ENCODE measurements at regions not wholly inside any gene's neighbourhood (a gene's known extent, or its start where the extent isn't known, plus 50 kb on each side); places are given as distances from the start of the nearest gene placed in this dataset.
"Not testable (repeated sequence)": the region's sequence is repeated elsewhere in the genome, so short reads cannot be mapped to it uniquely, and the experiment has no call there.

GRCh38 chr16:27641734-27642415, 91.9 kb downstream of the KATNIP start:
- H3K36me3 ChIP-seq (ENCODE audit: insufficient read depth, low read length); H3K27me3 Mint-ChIP-seq; H3K9me3 Mint-ChIP-seq; POLR2A ChIA-PET; H3K27ac Mint-ChIP-seq; H3K27ac ChIP-seq (ENCODE audit: low read depth, low read length); CTCF ChIA-PET; H3K4me1 ChIP-seq (ENCODE audit: insufficient read depth, low read length); H3K4me3 Mint-ChIP-seq; H3K9me3 ChIP-seq (ENCODE audit: low read length); H3K27me3 ChIP-seq (ENCODE audit: insufficient read depth, low read length, poor library complexity, severe bottlenecking); DNase-seq; H3K4me3 ChIP-seq (ENCODE audit: low read length); H3K4me1 Mint-ChIP-seq: not testable (repeated sequence)
- H3K36me3 Mint-ChIP-seq: peaks cover 6 to 31% (median 9%) of the 10 kb centered on the region in 3 donors

- no peaks in the 10 kb centered on the region for H3K27me3 ChIP-seq (ENCODE audit: insufficient read depth, low read length, poor library complexity, severe bottlenecking)
- no peak overlapping the region for H3K4me3 ChIP-seq (ENCODE audit: low read length)
- no peaks in the 10 kb centered on the region for H3K9me3 ChIP-seq (ENCODE audit: low read length)
- Mint-ChIP-seq H3K27me3 (no peaks in the 10 kb centered on the region), H3K4me1 (no peaks in the 10 kb centered on the region), H3K4me3 (no peak overlapping the region), H3K9me3 (peaks cover 0 to 2% (median 0%) of the 10 kb centered on the region in 5 donors), H3K27ac (no peak overlapping the region), H3K36me3 (peaks cover 5 to 25% (median 6%) of the 10 kb centered on the region in 3 donors)
- no peaks in the 10 kb centered on the region for H3K36me3 ChIP-seq (ENCODE audit: insufficient read depth, low read length)
- no peak for DNase-seq
- POLR2A ChIA-PET: no interaction called here
- H3K27ac ChIP-seq (ENCODE audit: low read depth, low read length): no peak overlapping the region
- CTCF ChIA-PET: no interaction called here
- no peaks in the 10 kb centered on the region for H3K4me1 ChIP-seq (ENCODE audit: insufficient read depth, low read length)
Observed at GRCh38 chr16:27642756-27643155, 92.8 kb downstream of the KATNIP start.

GRCh38 chr16:27644165-27644564, 94.2 kb downstream of the KATNIP start:
- Histone ChIP-seq H3K4me1 (ENCODE audit: insufficient read depth, low read length) (no peaks in the 10 kb centered on the region), H3K27me3 (ENCODE audit: insufficient read depth, low read length, poor library complexity, severe bottlenecking) (no peaks in the 10 kb centered on the region), H3K9me3 (ENCODE audit: low read length) (no peaks in the 10 kb centered on the region), H3K36me3 (ENCODE audit: insufficient read depth, low read length) (no peaks in the 10 kb centered on the region), H3K4me3 (ENCODE audit: low read length) (no peak overlapping the region), H3K27ac (ENCODE audit: low read depth, low read length) (no peak overlapping the region)
- Mint-ChIP-seq H3K9me3 (peaks cover 0 to 2% (median 0%) of the 10 kb centered on the region in 5 donors), H3K4me1 (no peaks in the 10 kb centered on the region), H3K27ac (no peak overlapping the region), H3K27me3 (no peaks in the 10 kb centered on the region), H3K4me3 (no peak overlapping the region), H3K36me3 (peaks cover 5 to 27% (median 8%) of the 10 kb centered on the region in 3 donors)
- POLR2A ChIA-PET: no interaction called here
- CTCF ChIA-PET: no interaction called here
- DNase-seq: no peak

DNA sequence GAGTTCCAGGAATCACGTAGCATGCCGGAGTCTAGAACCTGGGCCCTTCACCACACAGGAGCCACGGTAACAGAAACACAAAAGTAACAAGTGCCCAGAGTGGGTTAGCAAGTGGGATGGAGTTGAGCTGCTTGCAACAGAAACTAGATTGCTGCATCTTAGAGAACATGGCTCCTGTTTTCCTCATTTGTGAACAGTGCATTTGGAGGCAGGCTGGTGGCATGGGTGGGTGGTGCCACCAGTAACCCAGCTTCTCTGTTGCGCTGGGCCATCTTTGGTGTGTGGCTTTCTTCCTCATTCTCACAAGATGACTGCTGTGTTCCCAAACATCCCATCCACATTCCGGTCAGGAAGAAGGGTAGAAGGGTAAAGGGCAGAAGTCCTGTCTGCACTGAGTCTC, 95.5 kb downstream of the KATNIP start:
- H3K9me3 ChIP-seq (ENCODE audit: low read length): no peaks in the 10 kb centered on the region
- Mint-ChIP-seq H3K27ac (peak overlapping the region in 1 of 8 donors; percentile 47), H3K9me3 (peaks cover 0 to 2% (median 0%) of the 10 kb centered on the region in 5 donors), H3K4me1 (no peaks in the 10 kb centered on the region), H3K27me3 (no peaks in the 10 kb centered on the region), H3K36me3 (peaks cover 5 to 28% (median 10%) of the 10 kb centered on the region in 3 donors), H3K4me3 (peak overlapping the region in 1 of 7 donors; percentile 8)
- ChIA-PET CTCF (no interaction called here), POLR2A (no interaction called here)
- H3K4me1 ChIP-seq (ENCODE audit: insufficient read depth, low read length): no peaks in the 10 kb centered on the region
- no peak overlapping the region for H3K27ac ChIP-seq (ENCODE audit: low read depth, low read length)
- H3K27me3 ChIP-seq (ENCODE audit: insufficient read depth, low read length, poor library complexity, severe bottlenecking): no peaks in the 10 kb centered on the region
- no peak overlapping the region for H3K4me3 ChIP-seq (ENCODE audit: low read length)
- no peaks in the 10 kb centered on the region for H3K36me3 ChIP-seq (ENCODE audit: insufficient read depth, low read length)
- DNase-seq: no peak

GRCh38 chr16:27646806-27647205, 96.9 kb downstream of the KATNIP start:
- Histone ChIP-seq H3K4me3 (ENCODE audit: low read length) (no peak overlapping the region), H3K36me3 (ENCODE audit: insufficient read depth, low read length) (no peaks in the 10 kb centered on the region), H3K4me1 (ENCODE audit: insufficient read depth, low read length) (no peaks in the 10 kb centered on the region), H3K27ac (ENCODE audit: low read depth, low read length) (no peak overlapping the region), H3K9me3 (ENCODE audit: low read length) (no peaks in the 10 kb centered on the region), H3K27me3 (ENCODE audit: insufficient read depth, low read length, poor library complexity, severe bottlenecking) (no peaks in the 10 kb centered on the region)
- CTCF ChIA-PET: interaction anchor here (0.6 kb wide), 1 partner anchor 349 kb away, joined by 3 read pairs; no protein-coding TSS in a partner anchor
- POLR2A ChIA-PET: no interaction called here
- Mint-ChIP-seq H3K36me3 (peaks cover under 1 to 31% (median 10%) of the 10 kb centered on the region in 3 donors), H3K4me1 (no peaks in the 10 kb centered on the region), H3K27me3 (no peaks in the 10 kb centered on the region), H3K27ac (no peak overlapping the region), H3K9me3 (no peaks in the 10 kb centered on the region), H3K4me3 (no peak overlapping the region)
- no peak for DNase-seq

- POLR2A ChIA-PET: no interaction called here
- Mint-ChIP-seq H3K27ac (no peak overlapping the region), H3K9me3 (no peaks in the 10 kb centered on the region), H3K4me1 (no peaks in the 10 kb centered on the region), H3K36me3 (peaks cover 4 to 27% (median 7%) of the 10 kb centered on the region in 3 donors), H3K4me3 (no peak overlapping the region), H3K27me3 (no peaks in the 10 kb centered on the region)
- no peaks in the 10 kb centered on the region for H3K9me3 ChIP-seq (ENCODE audit: low read length)
- H3K36me3 ChIP-seq (ENCODE audit: insufficient read depth, low read length): no peaks in the 10 kb centered on the region
- H3K4me3 ChIP-seq (ENCODE audit: low read length): no peak overlapping the region
- H3K27ac ChIP-seq (ENCODE audit: low read depth, low read length): no peak overlapping the region
- DNase-seq: no peak
- no peaks in the 10 kb centered on the region for H3K4me1 ChIP-seq (ENCODE audit: insufficient read depth, low read length)
- H3K27me3 ChIP-seq (ENCODE audit: insufficient read depth, low read length, poor library complexity, severe bottlenecking): no peaks in the 10 kb centered on the region
- CTCF ChIA-PET: no interaction called here
Observed at GRCh38 chr16:27649021-27649420, 99.1 kb downstream of the KATNIP start.

GRCh38 chr16:27650073-27650701, 100.2 kb downstream of the KATNIP start:
- Histone ChIP-seq H3K9me3 (ENCODE audit: low read length) (no peaks in the 10 kb centered on the region), H3K27me3 (ENCODE audit: insufficient read depth, low read length, poor library complexity, severe bottlenecking) (no peaks in the 10 kb centered on the region), H3K36me3 (ENCODE audit: insufficient read depth, low read length) (no peaks in the 10 kb centered on the region), H3K4me1 (ENCODE audit: insufficient read depth, low read length) (no peaks in the 10 kb centered on the region), H3K27ac (ENCODE audit: low read depth, low read length) (no peak overlapping the region), H3K4me3 (ENCODE audit: low read length) (no peak overlapping the region)
- Mint-ChIP-seq H3K36me3 (peaks cover 7 to 30% (median 9%) of the 10 kb centered on the region in 3 donors), H3K27me3 (no peaks in the 10 kb centered on the region), H3K27ac (peak overlapping the region in 1 of 8 donors; percentile 75), H3K4me1 (no peaks in the 10 kb centered on the region), H3K9me3 (no peaks in the 10 kb centered on the region), H3K4me3 (no peak overlapping the region)
- no peak for DNase-seq
- POLR2A ChIA-PET: no interaction called here
- CTCF ChIA-PET: no interaction called here

GRCh38 chr16:27651301-27651700, 101.4 kb downstream of the KATNIP start:
- Histone ChIP-seq H3K27me3 (ENCODE audit: insufficient read depth, low read length, poor library complexity, severe bottlenecking) (no peaks in the 10 kb centered on the region), H3K36me3 (ENCODE audit: insufficient read depth, low read length) (no peaks in the 10 kb centered on the region), H3K9me3 (ENCODE audit: low read length) (no peaks in the 10 kb centered on the region), H3K4me3 (ENCODE audit: low read length) (no peak overlapping the region), H3K4me1 (ENCODE audit: insufficient read depth, low read length) (no peaks in the 10 kb centered on the region), H3K27ac (ENCODE audit: low read depth, low read length) (no peak overlapping the region)
- no peaks in the 10 kb centered on the region for H3K4me1 Mint-ChIP-seq
- peak overlapping the region in 1 of 8 donors; percentile 25 for H3K27ac Mint-ChIP-seq
- no peak for DNase-seq
- ChIA-PET POLR2A (no interaction called here), CTCF (no interaction called here)
- H3K36me3 Mint-ChIP-seq: peaks cover 7 to 36% (median 9%) of the 10 kb centered on the region in 3 donors
- no peak overlapping the region for H3K4me3 Mint-ChIP-seq
- H3K27me3 Mint-ChIP-seq: no peaks in the 10 kb centered on the region
- no peaks in the 10 kb centered on the region for H3K9me3 Mint-ChIP-seq

Measured in CD8-positive, alpha-beta memory T cell (primary cell).